HepG2 (cell line): ENCODE measurements at regions not wholly inside any gene's neighbourhood (a gene's known extent, or its start where the extent isn't known, plus 50 kb on each side); places are given as distances from the start of the nearest gene placed in this dataset.

ENCODE experiments used
- ESRRA ChIP-seq: sonication (generic); formaldehyde crosslinking; IDR thresholded peaks from 2 replicates; pipeline ENCODE4 v1.5.1; 2020; ENCODE audit warnings: mild to moderate bottlenecking, low read depth, missing genetic modification reagents
- EZH2 ChIP-seq: conservative IDR thresholded peaks from 2 replicates; pipeline ENCODE4 v1.6.1; 2012; ENCODE audit warnings: mild to moderate bottlenecking, low read depth, low read length, moderate library complexity
- KMT2B ChIP-seq: IDR thresholded peaks from 2 replicates; pipeline ENCODE4 v1.6.1; 2016; ENCODE audit warnings: missing genetic modification reagents, missing compliant biosample characterization
- MTA3 ChIP-seq: sonication (generic); formaldehyde crosslinking; IDR thresholded peaks from 2 replicates; pipeline ENCODE4 v1.4.0; 2020; ENCODE audit warnings: missing genetic modification reagents
- SP1 ChIP-seq, 2 experiments: fragments of 450-650 bp in 1 of 2; sonication (generic) in 1 of 2; formaldehyde crosslinking in 1 of 2; IDR thresholded peaks; 2 replicates each; pipeline versions ENCODE4 v1.4.0 to v1.6.1; 2016 to 2020; ENCODE audit warnings: missing genetic modification reagents in 1 of 2
- ZFP36 ChIP-seq: fragments of 150-350 bp; IDR thresholded peaks from 2 replicates; pipeline ENCODE4 v1.6.1; 2018; ENCODE audit warnings: borderline replicate concordance, low read length, low read depth; ENCODE audit not compliant: partially characterized antibody
- ZNF768 ChIP-seq: sonication (generic); formaldehyde crosslinking; IDR thresholded peaks from 2 replicates; pipeline ENCODE4 v1.4.0; 2020; ENCODE audit warnings: missing genetic modification reagents
- ZNF773 ChIP-seq: sonication (generic); formaldehyde crosslinking; IDR thresholded peaks from 2 replicates; pipeline ENCODE4 v1.4.0; 2020; ENCODE audit warnings: missing genetic modification reagents, borderline replicate concordance
- TF ChIP-seq, protein P1 (sequence below): sonication (generic); formaldehyde crosslinking; IDR thresholded peaks from 2 replicates; pipeline ENCODE4 v1.5.0; 2020; ENCODE audit warnings: mild to moderate bottlenecking, missing genetic modification reagents, moderate library complexity
- TF ChIP-seq, protein P2 (sequence below): sonication (generic); formaldehyde crosslinking; IDR thresholded peaks from 2 replicates; pipeline ENCODE4 v1.8.1; 2023; ENCODE audit warnings: mild to moderate bottlenecking, missing genetic modification reagents
- TF ChIP-seq, protein P3 (sequence below): IDR thresholded peaks from 2 replicates; pipeline ENCODE4 v1.6.1; 2016; ENCODE audit warnings: control low read depth
- TF ChIP-seq, protein P4 (sequence below), 2 experiments: fragments of 450-650 bp in 1 of 2; sonication (generic) in 1 of 2; formaldehyde crosslinking in 1 of 2; IDR thresholded peaks; 2 replicates each; pipeline versions ENCODE4 v1.6.1 to v1.8.0; 2016 to 2022; ENCODE audit warnings: antibody characterized with exemption in 1 of 2, mild to moderate bottlenecking in 1 of 2, missing genetic modification reagents in 1 of 2
- TF ChIP-seq, protein P5 (sequence below): sonication (generic); formaldehyde crosslinking; IDR thresholded peaks from 2 replicates; pipeline ENCODE4 v1.5.1; 2020; ENCODE audit warnings: mild to moderate bottlenecking, missing genetic modification reagents, moderate library complexity
- TF ChIP-seq, protein P6 (sequence below): sonication (generic); formaldehyde crosslinking; IDR thresholded peaks from 2 replicates; pipeline ENCODE4 v1.5.0; 2020; ENCODE audit warnings: mild to moderate bottlenecking, low read depth, missing genetic modification reagents, borderline replicate concordance

DNA sequence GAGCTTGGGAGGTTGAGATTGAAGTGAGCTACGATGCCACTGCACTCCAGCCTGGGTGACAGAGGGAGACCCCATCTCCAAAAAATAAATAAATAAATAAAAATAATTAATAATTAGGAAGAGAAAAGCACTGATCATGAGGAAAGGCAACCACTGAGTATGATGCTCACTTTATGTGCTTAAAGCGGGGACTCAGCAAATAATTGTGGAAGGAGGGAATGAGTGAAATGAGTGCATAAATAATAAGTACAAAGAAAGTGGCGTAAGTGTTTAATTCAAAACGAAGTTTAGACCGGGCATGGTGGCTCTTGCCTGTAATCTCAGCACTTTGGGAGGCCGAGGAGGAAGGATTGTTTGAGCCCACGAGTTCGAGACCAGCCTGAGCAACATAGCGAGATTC, 94.9 kb upstream of the MKLN1 start:
- no peak for TF ChIP-seq MTA3 (CRISPR knock-in tag)
- TF ChIP-seq ZFP36: no peak
- TF ChIP-seq, protein P1, sequence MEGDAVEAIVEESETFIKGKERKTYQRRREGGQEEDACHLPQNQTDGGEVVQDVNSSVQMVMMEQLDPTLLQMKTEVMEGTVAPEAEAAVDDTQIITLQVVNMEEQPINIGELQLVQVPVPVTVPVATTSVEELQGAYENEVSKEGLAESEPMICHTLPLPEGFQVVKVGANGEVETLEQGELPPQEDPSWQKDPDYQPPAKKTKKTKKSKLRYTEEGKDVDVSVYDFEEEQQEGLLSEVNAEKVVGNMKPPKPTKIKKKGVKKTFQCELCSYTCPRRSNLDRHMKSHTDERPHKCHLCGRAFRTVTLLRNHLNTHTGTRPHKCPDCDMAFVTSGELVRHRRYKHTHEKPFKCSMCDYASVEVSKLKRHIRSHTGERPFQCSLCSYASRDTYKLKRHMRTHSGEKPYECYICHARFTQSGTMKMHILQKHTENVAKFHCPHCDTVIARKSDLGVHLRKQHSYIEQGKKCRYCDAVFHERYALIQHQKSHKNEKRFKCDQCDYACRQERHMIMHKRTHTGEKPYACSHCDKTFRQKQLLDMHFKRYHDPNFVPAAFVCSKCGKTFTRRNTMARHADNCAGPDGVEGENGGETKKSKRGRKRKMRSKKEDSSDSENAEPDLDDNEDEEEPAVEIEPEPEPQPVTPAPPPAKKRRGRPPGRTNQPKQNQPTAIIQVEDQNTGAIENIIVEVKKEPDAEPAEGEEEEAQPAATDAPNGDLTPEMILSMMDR: no peak
- no peak for TF ChIP-seq EZH2
- TF ChIP-seq, protein P2, sequence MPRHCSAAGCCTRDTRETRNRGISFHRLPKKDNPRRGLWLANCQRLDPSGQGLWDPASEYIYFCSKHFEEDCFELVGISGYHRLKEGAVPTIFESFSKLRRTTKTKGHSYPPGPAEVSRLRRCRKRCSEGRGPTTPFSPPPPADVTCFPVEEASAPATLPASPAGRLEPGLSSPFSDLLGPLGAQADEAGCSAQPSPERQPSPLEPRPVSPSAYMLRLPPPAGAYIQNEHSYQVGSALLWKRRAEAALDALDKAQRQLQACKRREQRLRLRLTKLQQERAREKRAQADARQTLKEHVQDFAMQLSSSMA: no peak
- TF ChIP-seq, protein P3, sequence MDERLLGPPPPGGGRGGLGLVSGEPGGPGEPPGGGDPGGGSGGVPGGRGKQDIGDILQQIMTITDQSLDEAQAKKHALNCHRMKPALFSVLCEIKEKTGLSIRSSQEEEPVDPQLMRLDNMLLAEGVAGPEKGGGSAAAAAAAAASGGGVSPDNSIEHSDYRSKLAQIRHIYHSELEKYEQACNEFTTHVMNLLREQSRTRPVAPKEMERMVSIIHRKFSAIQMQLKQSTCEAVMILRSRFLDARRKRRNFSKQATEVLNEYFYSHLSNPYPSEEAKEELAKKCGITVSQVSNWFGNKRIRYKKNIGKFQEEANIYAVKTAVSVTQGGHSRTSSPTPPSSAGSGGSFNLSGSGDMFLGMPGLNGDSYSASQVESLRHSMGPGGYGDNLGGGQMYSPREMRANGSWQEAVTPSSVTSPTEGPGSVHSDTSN: no peak
- no peak for TF ChIP-seq ESRRA
- no peak for TF ChIP-seq ZNF773 (CRISPR knock-in tag)
- TF ChIP-seq, protein P4, sequence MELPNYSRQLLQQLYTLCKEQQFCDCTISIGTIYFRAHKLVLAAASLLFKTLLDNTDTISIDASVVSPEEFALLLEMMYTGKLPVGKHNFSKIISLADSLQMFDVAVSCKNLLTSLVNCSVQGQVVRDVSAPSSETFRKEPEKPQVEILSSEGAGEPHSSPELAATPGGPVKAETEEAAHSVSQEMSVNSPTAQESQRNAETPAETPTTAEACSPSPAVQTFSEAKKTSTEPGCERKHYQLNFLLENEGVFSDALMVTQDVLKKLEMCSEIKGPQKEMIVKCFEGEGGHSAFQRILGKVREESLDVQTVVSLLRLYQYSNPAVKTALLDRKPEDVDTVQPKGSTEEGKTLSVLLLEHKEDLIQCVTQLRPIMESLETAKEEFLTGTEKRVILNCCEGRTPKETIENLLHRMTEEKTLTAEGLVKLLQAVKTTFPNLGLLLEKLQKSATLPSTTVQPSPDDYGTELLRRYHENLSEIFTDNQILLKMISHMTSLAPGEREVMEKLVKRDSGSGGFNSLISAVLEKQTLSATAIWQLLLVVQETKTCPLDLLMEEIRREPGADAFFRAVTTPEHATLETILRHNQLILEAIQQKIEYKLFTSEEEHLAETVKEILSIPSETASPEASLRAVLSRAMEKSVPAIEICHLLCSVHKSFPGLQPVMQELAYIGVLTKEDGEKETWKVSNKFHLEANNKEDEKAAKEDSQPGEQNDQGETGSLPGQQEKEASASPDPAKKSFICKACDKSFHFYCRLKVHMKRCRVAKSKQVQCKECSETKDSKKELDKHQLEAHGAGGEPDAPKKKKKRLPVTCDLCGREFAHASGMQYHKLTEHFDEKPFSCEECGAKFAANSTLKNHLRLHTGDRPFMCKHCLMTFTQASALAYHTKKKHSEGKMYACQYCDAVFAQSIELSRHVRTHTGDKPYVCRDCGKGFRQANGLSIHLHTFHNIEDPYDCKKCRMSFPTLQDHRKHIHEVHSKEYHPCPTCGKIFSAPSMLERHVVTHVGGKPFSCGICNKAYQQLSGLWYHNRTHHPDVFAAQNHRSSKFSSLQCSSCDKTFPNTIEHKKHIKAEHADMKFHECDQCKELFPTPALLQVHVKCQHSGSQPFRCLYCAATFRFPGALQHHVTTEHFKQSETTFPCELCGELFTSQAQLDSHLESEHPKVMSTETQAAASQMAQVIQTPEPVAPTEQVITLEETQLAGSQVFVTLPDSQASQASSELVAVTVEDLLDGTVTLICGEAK (IDR thresholded peaks at IDR 0.05): no peak
- TF ChIP-seq, protein P4 (CRISPR knock-in tag; IDR thresholded peaks at IDR 0.05): no peak
- TF ChIP-seq SP1 (IDR thresholded peaks at IDR 0.05): no peak
- no peak for TF ChIP-seq SP1 (CRISPR knock-in tag; IDR thresholded peaks at IDR 0.05)
- TF ChIP-seq ZNF768 (CRISPR knock-in tag): no peak
- no peak for TF ChIP-seq KMT2B
- TF ChIP-seq, protein P5, sequence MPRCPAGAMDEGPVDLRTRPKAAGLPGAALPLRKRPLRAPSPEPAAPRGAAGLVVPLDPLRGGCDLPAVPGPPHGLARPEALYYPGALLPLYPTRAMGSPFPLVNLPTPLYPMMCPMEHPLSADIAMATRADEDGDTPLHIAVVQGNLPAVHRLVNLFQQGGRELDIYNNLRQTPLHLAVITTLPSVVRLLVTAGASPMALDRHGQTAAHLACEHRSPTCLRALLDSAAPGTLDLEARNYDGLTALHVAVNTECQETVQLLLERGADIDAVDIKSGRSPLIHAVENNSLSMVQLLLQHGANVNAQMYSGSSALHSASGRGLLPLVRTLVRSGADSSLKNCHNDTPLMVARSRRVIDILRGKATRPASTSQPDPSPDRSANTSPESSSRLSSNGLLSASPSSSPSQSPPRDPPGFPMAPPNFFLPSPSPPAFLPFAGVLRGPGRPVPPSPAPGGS (CRISPR knock-in tag): no peak
- TF ChIP-seq, protein P6, sequence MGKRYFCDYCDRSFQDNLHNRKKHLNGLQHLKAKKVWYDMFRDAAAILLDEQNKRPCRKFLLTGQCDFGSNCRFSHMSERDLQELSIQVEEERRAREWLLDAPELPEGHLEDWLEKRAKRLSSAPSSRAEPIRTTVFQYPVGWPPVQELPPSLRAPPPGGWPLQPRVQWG: no peak
